ENCODE measurements at regions not wholly inside any gene's neighbourhood (a gene's known extent, or its start where the extent isn't known, plus 50 kb on each side); places are given as distances from the start of the nearest gene placed in this dataset.
"Not testable (repeated sequence)": the region's sequence is repeated elsewhere in the genome, so short reads cannot be mapped to it uniquely, and the experiment has no call there.

DNA sequence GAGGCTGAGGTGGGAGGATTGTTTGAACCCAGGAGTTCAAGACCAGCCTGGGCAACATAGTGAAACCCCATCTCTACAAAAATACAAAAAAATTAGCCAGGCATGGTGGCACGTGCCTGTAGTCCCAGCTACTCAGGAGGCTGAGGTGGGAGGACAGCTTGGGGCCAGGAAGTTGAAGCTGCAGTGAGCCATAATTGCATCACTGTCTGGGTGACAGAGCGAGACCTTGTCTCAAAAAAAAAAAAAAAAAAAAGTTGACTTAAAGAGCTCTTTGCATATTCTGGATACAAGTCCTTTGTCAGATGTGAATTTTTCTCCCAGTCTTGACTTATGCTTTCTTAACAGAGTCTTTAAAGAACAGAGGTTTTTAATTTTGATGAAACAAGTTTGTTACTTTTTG is 79.9 kb upstream of the RPH3AL start:
- TF ChIP-seq, protein P1, sequence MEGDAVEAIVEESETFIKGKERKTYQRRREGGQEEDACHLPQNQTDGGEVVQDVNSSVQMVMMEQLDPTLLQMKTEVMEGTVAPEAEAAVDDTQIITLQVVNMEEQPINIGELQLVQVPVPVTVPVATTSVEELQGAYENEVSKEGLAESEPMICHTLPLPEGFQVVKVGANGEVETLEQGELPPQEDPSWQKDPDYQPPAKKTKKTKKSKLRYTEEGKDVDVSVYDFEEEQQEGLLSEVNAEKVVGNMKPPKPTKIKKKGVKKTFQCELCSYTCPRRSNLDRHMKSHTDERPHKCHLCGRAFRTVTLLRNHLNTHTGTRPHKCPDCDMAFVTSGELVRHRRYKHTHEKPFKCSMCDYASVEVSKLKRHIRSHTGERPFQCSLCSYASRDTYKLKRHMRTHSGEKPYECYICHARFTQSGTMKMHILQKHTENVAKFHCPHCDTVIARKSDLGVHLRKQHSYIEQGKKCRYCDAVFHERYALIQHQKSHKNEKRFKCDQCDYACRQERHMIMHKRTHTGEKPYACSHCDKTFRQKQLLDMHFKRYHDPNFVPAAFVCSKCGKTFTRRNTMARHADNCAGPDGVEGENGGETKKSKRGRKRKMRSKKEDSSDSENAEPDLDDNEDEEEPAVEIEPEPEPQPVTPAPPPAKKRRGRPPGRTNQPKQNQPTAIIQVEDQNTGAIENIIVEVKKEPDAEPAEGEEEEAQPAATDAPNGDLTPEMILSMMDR (IDR thresholded peaks at IDR 0.05), result not testable (repeated sequence)
- TF ChIP-seq POLR2A (IDR thresholded peaks at IDR 0.05); POLR2AphosphoS5 (IDR thresholded peaks at IDR 0.05); EP300 (IDR thresholded peaks at IDR 0.05; ENCODE audit: low read depth): not testable (repeated sequence)

All from transverse colon (tissue), 4 donors.